Lower leg skin (tissue), 4 donors: ENCODE measurements at regions not wholly inside any gene's neighbourhood (a gene's known extent, or its start where the extent isn't known, plus 50 kb on each side); places are given as distances from the start of the nearest gene placed in this dataset.

Experiments used
- DNase-seq, 2 donors: peaks; one replicate each; pipeline ENCODE4 v3.0.0-alpha.2; 2019; ENCODE audit warnings: low spot score in 2 of 2
- H3K4me3 ChIP-seq: fragments of 200-600 bp; sonication (generic); 2 replicates; pipeline ENCODE4 v1.5.1; 2017; ENCODE audit warnings: mild to moderate bottlenecking, low read depth; ENCODE audit not compliant: poor library complexity, severe bottlenecking
- POLR2A ChIP-seq, 2 donors: fragments of 450-650 bp; IDR thresholded peaks; one replicate each; pipeline ENCODE4 v1.6.1; 2016 to 2017; ENCODE audit warnings: antibody characterized with exemption in 2 of 2, mild to moderate bottlenecking in 1 of 2, moderate library complexity in 1 of 2
- WGBS, 2 donors: methylation state at CpG; one replicate each; pipeline ENCODE4 v1.1.5; 2018; 5-methylcytosine and 5-hydroxymethylcytosine counted together
- intact Hi-C: fragments of 100-400 bp; cut with DNase I; formaldehyde crosslinking; loops from one replicate; pipeline ENCODE4 v1.15.0; 2023; ENCODE audit warnings: low total_unique reads
- TF ChIP-seq, protein P1 (sequence below), 3 donors: fragments of 450-650 bp; IDR thresholded peaks; one replicate each; pipeline ENCODE4 v1.5.1; 2016; ENCODE audit warnings: antibody characterized with exemption in 3 of 3, mild to moderate bottlenecking in 3 of 3, moderate library complexity in 2 of 3

DNA sequence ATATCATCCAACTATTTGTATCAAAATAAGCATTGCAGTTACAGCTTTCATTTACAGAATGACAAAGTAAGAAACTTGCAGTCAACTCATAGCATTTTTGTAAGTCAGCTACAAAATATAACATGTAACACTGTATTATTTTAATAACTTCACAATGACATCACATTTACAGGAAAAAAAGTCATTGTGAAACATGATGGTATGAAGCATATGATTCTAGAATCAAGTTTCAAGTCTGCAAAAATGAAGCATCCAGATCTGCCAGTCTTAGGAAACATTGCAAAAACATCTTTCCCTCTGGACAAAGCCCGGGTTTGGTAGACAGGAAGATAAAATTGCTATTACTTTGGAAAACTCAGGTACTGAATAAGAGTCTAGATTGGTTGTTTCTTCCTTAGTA lies 263.9 kb upstream of the NT5E start:
- no peak for DNase-seq
- TF ChIP-seq, protein P1, sequence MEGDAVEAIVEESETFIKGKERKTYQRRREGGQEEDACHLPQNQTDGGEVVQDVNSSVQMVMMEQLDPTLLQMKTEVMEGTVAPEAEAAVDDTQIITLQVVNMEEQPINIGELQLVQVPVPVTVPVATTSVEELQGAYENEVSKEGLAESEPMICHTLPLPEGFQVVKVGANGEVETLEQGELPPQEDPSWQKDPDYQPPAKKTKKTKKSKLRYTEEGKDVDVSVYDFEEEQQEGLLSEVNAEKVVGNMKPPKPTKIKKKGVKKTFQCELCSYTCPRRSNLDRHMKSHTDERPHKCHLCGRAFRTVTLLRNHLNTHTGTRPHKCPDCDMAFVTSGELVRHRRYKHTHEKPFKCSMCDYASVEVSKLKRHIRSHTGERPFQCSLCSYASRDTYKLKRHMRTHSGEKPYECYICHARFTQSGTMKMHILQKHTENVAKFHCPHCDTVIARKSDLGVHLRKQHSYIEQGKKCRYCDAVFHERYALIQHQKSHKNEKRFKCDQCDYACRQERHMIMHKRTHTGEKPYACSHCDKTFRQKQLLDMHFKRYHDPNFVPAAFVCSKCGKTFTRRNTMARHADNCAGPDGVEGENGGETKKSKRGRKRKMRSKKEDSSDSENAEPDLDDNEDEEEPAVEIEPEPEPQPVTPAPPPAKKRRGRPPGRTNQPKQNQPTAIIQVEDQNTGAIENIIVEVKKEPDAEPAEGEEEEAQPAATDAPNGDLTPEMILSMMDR (IDR thresholded peaks at IDR 0.05), result no peak
- no peak for TF ChIP-seq POLR2A (IDR thresholded peaks at IDR 0.05)
- intact Hi-C loops, result no loop called here
- no peak overlapping the region for H3K4me3 ChIP-seq
- 67 to 70% methylated on average over 1 of the region's 1 CpG for WGBS, 2 donors

DNA sequence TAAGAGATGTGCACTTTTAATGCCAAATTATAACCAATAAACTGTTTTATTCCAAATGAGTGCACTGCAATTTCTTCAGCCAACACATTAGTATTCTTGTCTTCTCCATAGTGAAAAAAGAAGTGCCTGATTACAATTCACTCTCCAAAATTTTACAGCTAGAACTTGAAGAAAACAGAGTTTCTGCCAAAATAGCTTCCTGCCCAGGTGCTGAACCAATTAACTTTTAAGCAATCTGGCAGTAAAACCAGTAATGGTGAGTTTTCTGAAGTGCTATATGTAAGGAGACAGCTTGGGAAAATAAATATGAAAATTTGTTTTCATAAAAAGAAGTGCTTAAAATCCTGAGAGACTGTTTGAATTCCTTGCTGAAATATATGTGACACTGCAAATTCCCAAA lies 266.0 kb upstream of the NT5E start:
- intact Hi-C loops, result no loop called here
- TF ChIP-seq, protein P1 (IDR thresholded peaks at IDR 0.05), result no peak
- no peak for TF ChIP-seq POLR2A (IDR thresholded peaks at IDR 0.05)

DNA sequence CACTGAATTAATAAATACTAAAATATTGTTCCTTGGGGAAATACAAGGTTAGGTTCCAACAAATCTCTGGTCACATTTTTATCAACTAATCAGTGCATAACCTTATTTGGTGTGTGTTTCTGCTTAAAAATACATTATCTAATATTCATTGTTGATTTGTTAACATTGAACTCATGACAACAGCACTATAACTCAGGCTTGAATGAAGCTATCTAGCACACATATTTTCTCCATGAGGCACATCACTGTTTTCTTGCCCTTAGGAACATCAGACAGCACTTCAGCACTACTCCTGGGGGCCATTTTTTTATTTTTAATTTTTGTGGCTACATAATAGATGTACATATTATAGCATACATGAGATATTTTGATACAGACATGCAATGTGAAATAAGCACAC lies 277.2 kb upstream of the NT5E start:
- no peak for TF ChIP-seq POLR2A (IDR thresholded peaks at IDR 0.05)
- TF ChIP-seq, protein P1 (IDR thresholded peaks at IDR 0.05), result no peak
- no peak overlapping the region for H3K4me3 ChIP-seq
- intact Hi-C loops, result loop anchor here (10.0 kb wide), 1 partner anchor 1222 kb away; no protein-coding TSS in a partner anchor
- DNase-seq, result no peak

More for the DNA sequence above, 266.0 kb upstream of the NT5E start:
- DNase-seq, result no peak
- no peak overlapping the region for H3K4me3 ChIP-seq

DNA sequence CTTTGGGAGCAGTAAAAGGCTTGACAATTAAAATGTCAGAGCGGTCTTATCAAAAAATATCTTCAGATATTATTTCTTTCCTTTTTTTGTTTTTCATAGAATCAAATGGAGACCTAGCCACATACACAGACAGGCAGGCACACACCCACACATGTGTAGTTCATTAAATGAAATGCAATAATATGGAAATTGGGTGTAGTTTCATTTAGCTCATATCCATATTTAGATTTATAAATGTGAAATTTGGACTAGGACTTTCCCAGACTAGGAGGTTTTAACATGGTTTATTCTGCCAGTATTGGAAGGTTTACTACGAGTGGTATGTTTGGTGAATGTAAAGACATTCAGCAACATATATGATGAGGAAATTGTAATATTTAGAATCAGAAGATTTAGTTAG lies 277.7 kb upstream of the NT5E start:
- DNase-seq, result no peak
- no peak overlapping the region for H3K4me3 ChIP-seq
- no peak for TF ChIP-seq POLR2A (IDR thresholded peaks at IDR 0.05)
- WGBS, 2 donors, result 81 to 83% methylated on average over 2 of the region's 2 CpGs
- intact Hi-C loops, result loop anchor here (10.0 kb wide), 1 partner anchor 1223 kb away; no protein-coding TSS in a partner anchor

DNA sequence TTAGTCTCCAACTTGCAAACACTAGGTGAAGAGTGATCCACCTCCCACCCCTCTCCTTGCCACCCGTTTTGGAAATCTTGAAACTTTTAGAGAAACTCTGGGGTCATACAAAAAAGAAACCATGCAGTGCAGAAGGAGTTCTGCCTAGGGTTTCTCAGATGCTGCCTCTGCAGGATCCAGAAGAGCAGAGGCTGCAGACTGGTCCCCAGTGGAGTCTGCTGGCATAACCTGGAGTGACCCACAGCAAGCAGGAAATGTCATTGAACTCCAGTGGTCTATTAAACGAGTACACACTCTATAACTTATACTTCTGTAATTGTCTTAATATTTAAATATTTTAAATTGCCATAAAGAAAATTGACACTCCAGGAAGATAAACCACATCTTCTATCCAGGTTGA lies 280.7 kb upstream of the NT5E start:
- intact Hi-C loops, result no loop called here
- no peak for DNase-seq
- 42 to 49% methylated on average over 2 of the region's 2 CpGs for WGBS, 2 donors
- TF ChIP-seq, protein P1 (IDR thresholded peaks at IDR 0.05), result no peak
- no peak for TF ChIP-seq POLR2A (IDR thresholded peaks at IDR 0.05)
- no peak overlapping the region for H3K4me3 ChIP-seq

DNA sequence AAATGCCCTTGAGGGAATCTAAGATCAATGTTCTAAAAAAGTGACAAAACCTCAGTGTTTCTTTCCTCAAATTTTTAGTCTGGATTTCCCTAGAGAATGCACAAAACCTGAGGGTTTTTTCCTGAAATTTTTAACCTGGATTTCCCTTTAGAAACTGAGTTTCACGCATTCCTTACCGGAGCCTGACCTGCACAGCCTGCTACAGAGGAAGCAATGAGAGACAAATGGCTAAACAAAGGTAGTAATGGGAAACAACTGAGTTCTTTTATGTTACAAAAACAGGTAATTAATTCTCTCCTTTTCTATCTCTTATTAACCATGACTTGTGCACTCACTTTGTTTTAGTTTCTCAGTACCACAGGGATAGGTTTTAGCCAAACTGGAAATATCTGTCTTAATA lies 281.7 kb upstream of the NT5E start:
- intact Hi-C loops, result no loop called here
- no peak for DNase-seq
- 54 to 61% methylated on average over 2 of the region's 2 CpGs for WGBS, 2 donors
- TF ChIP-seq, protein P1 (IDR thresholded peaks at IDR 0.05), result no peak
- TF ChIP-seq POLR2A (IDR thresholded peaks at IDR 0.05), result no peak
- no peak overlapping the region for H3K4me3 ChIP-seq
